ENCODE measurements at regions not wholly inside any gene's neighbourhood (a gene's known extent, or its start where the extent isn't known, plus 50 kb on each side); places are given as distances from the start of the nearest gene placed in this dataset.

DNA sequence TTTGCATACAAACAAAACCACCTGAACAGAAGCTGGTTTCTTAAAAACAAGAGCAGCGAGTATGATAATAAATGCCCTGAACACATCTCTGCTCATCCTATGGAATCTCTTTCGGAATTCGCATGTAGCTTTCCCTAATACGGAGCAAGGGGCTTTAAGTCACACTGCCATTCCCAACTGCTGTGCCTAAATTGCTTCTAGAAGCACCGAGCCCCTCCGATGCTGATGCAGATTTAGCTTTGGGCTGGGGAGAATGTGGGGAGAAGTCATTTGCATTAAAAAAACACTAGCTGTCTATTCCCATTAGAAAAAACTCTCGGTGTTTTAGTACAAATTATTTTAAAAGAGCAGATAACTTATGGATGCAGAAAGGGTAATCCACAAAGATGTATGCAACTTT lies 76.9 kb downstream of the CD83 start:
- intact Hi-C loops (cut with micrococcal nuclease) = no loop called here
- Mint-ChIP-seq H3K4me1 (no peaks in the 10 kb centered on the region), H3K36me3 (no peaks in the 10 kb centered on the region), H3K9me3 (peaks cover 0 to 2% (median 0%) of the 10 kb centered on the region in 8 donors), H3K27me3 (peaks cover 4 to 8% of the 10 kb centered on the region in 2 donors), H3K4me3 (no peak overlapping the region), H3K27ac (no peak overlapping the region)
- no peaks in the 10 kb centered on the region for H3K36me3 ChIP-seq (ENCODE audit: insufficient read depth, low read length)
- ChIA-PET CTCF (ENCODE audit: partially characterized antibody) (no interaction called here), POLR2A (ENCODE audit: partially characterized antibody) (no interaction called here)
- H3K27me3 ChIP-seq (ENCODE audit: insufficient read depth, low read length) = no peaks in the 10 kb centered on the region
- H3K27ac ChIP-seq (ENCODE audit: low read depth, low read length) = no peak overlapping the region
- no peaks in the 10 kb centered on the region for H3K9me3 ChIP-seq (ENCODE audit: control insufficient read depth in 1 of 2, low read length in 2 of 2)
- DNase-seq = no peak
- no peaks in the 10 kb centered on the region for H3K4me1 ChIP-seq (ENCODE audit: insufficient read depth, low read length)
- no peak overlapping the region for H3K4me3 ChIP-seq (ENCODE audit: low read length in 2 of 2)

- CTCF ChIA-PET (ENCODE audit: partially characterized antibody) = no interaction called here
- H3K9me3 Mint-ChIP-seq = peaks cover 0 to 2% (median 0%) of the 10 kb centered on the region in 8 donors
- POLR2A ChIA-PET (ENCODE audit: partially characterized antibody) = no interaction called here
- no peak overlapping the region for H3K27ac Mint-ChIP-seq
- no peaks in the 10 kb centered on the region for H3K36me3 Mint-ChIP-seq
- Histone ChIP-seq H3K4me3 (ENCODE audit: low read length in 2 of 2) (no peak overlapping the region), H3K9me3 (ENCODE audit: control insufficient read depth in 1 of 2, low read length in 2 of 2) (no peaks in the 10 kb centered on the region), H3K36me3 (ENCODE audit: insufficient read depth, low read length) (no peaks in the 10 kb centered on the region), H3K4me1 (ENCODE audit: insufficient read depth, low read length) (no peaks in the 10 kb centered on the region), H3K27ac (ENCODE audit: low read depth, low read length) (no peak overlapping the region), H3K27me3 (ENCODE audit: insufficient read depth, low read length) (no peaks in the 10 kb centered on the region)
- no peak for DNase-seq
- no peaks in the 10 kb centered on the region for H3K4me1 Mint-ChIP-seq
- intact Hi-C loops (cut with micrococcal nuclease) = no loop called here
- H3K4me3 Mint-ChIP-seq = no peak overlapping the region
- H3K27me3 Mint-ChIP-seq = peaks cover 4 to 8% of the 10 kb centered on the region in 2 donors
Measured at GRCh38 chr6:14194976-14195375, 77.4 kb downstream of the CD83 start.

- H3K36me3 Mint-ChIP-seq = no peaks in the 10 kb centered on the region
- no peak for DNase-seq
- intact Hi-C loops (cut with micrococcal nuclease) = no loop called here
- Histone ChIP-seq H3K27me3 (ENCODE audit: insufficient read depth, low read length) (no peaks in the 10 kb centered on the region), H3K27ac (ENCODE audit: low read depth, low read length) (no peak overlapping the region), H3K36me3 (ENCODE audit: insufficient read depth, low read length) (no peaks in the 10 kb centered on the region), H3K9me3 (ENCODE audit: control insufficient read depth in 1 of 2, low read length in 2 of 2) (no peaks in the 10 kb centered on the region), H3K4me1 (ENCODE audit: insufficient read depth, low read length) (no peaks in the 10 kb centered on the region), H3K4me3 (ENCODE audit: low read length in 2 of 2) (no peak overlapping the region)
- H3K4me1 Mint-ChIP-seq = no peaks in the 10 kb centered on the region
- ChIA-PET POLR2A (ENCODE audit: partially characterized antibody) (no interaction called here), CTCF (ENCODE audit: partially characterized antibody) (interaction anchor here (0.7 to 1.5 kb wide), 2 partner anchors 14 to 731 kb away, joined by 3 read pairs; no protein-coding TSS in a partner anchor)
- H3K9me3 Mint-ChIP-seq = peaks cover 0 to 2% (median 0%) of the 10 kb centered on the region in 8 donors
- H3K27me3 Mint-ChIP-seq = peaks cover 4 to 8% of the 10 kb centered on the region in 2 donors
- no peak overlapping the region for H3K27ac Mint-ChIP-seq
- no peak overlapping the region for H3K4me3 Mint-ChIP-seq
Measured at GRCh38 chr6:14196026-14196425, 78.5 kb downstream of the CD83 start.

DNA sequence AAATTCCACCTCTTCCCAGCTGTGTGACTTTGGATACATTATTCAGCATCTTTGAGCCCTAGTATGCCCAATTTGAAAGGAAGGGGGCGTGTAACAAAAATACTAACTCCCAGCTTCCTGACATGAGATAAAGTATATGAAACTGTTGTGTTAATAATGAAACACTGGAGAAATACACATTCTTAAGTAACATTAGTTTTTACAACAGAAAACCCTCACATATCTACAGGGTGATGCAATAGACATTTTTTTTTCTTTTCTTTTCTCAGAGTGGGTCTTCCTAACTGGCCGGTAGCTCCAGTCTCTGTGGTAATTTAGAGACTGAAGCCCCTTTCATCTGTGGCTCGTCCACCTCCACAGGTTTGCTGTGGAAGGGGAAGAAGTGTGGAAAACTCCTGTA lies 79.5 kb downstream of the CD83 start:
- peaks cover 0 to 2% (median 0%) of the 10 kb centered on the region in 8 donors for H3K9me3 Mint-ChIP-seq
- Histone ChIP-seq H3K4me3 (ENCODE audit: low read length in 2 of 2) (no peak overlapping the region), H3K27ac (ENCODE audit: low read depth, low read length) (no peak overlapping the region), H3K4me1 (ENCODE audit: insufficient read depth, low read length) (no peaks in the 10 kb centered on the region), H3K9me3 (ENCODE audit: control insufficient read depth in 1 of 2, low read length in 2 of 2) (no peaks in the 10 kb centered on the region), H3K27me3 (ENCODE audit: insufficient read depth, low read length) (no peaks in the 10 kb centered on the region), H3K36me3 (ENCODE audit: insufficient read depth, low read length) (no peaks in the 10 kb centered on the region)
- intact Hi-C loops (cut with micrococcal nuclease) = no loop called here
- ChIA-PET POLR2A (ENCODE audit: partially characterized antibody) (no interaction called here), CTCF (ENCODE audit: partially characterized antibody) (interaction anchor here (1.5 kb wide), 1 partner anchor 15 kb away, joined by 3 read pairs; no protein-coding TSS in a partner anchor)
- no peaks in the 10 kb centered on the region for H3K36me3 Mint-ChIP-seq
- H3K4me1 Mint-ChIP-seq = no peaks in the 10 kb centered on the region
- no peak overlapping the region for H3K27ac Mint-ChIP-seq
- peaks cover 4 to 8% of the 10 kb centered on the region in 2 donors for H3K27me3 Mint-ChIP-seq
- no peak overlapping the region for H3K4me3 Mint-ChIP-seq
- DNase-seq = no peak

DNA sequence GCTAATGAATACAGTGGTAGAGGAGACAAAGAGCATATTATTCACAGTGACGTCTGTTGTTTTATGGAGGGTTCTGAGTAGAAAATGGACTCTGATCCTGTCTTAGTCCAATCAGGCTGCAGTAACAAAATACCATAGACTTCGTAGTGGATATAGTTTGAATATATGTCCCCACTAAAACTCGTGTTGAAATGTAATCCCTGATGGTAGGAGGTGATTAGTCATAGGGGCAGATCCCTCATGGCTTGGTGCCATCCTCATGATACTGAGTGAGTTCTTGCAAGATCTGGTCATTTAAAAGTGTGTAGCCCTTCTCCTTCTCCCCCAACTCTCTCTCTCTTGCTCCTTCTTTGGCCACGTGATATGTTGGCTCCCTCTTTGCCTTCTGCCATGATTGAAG lies 82.5 kb downstream of the CD83 start:
- Histone ChIP-seq H3K36me3 (ENCODE audit: insufficient read depth, low read length) (no peaks in the 10 kb centered on the region), H3K27ac (ENCODE audit: low read depth, low read length) (no peak overlapping the region), H3K9me3 (ENCODE audit: control insufficient read depth in 1 of 2, low read length in 2 of 2) (no peaks in the 10 kb centered on the region), H3K4me1 (ENCODE audit: insufficient read depth, low read length) (no peaks in the 10 kb centered on the region), H3K4me3 (ENCODE audit: low read length in 2 of 2) (no peak overlapping the region), H3K27me3 (ENCODE audit: insufficient read depth, low read length) (no peaks in the 10 kb centered on the region)
- H3K9me3 Mint-ChIP-seq = peaks cover 0 to 2% (median 0%) of the 10 kb centered on the region in 8 donors
- H3K27ac Mint-ChIP-seq = no peak overlapping the region
- H3K4me3 Mint-ChIP-seq = no peak overlapping the region
- CTCF ChIA-PET (ENCODE audit: partially characterized antibody) = no interaction called here
- no peaks in the 10 kb centered on the region for H3K27me3 Mint-ChIP-seq
- intact Hi-C loops (cut with micrococcal nuclease) = no loop called here
- POLR2A ChIA-PET (ENCODE audit: partially characterized antibody) = no interaction called here
- DNase-seq = no peak
- H3K36me3 Mint-ChIP-seq = no peaks in the 10 kb centered on the region
- no peaks in the 10 kb centered on the region for H3K4me1 Mint-ChIP-seq

DNA sequence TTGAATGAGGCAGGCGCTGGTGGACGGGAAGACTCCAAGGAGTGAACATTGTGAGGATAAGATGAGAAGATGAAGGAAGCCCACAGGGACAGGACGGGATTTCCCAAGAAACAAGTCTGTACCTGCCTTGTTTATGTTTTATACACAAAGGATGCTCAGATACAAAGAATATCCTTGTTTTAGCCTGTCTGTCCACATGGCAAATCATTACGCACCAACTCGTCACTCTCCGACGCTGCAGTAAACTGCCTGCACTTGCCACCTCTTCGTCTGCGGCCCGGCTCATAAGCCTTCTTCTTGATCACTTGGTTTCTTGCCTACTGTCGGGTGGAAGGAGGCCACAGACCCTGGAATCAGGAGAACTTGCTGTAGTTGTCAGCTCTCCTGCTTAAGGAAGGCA lies 85.4 kb downstream of the CD83 start:
- H3K9me3 Mint-ChIP-seq = peaks cover 0 to 2% (median 0%) of the 10 kb centered on the region in 8 donors
- H3K4me1 ChIP-seq (ENCODE audit: insufficient read depth, low read length) = no peaks in the 10 kb centered on the region
- no peaks in the 10 kb centered on the region for H3K27me3 Mint-ChIP-seq
- no peak for DNase-seq
- no peaks in the 10 kb centered on the region for H3K36me3 Mint-ChIP-seq
- H3K4me3 Mint-ChIP-seq = no peak overlapping the region
- H3K27me3 ChIP-seq (ENCODE audit: insufficient read depth, low read length) = no peaks in the 10 kb centered on the region
- no peaks in the 10 kb centered on the region for H3K4me1 Mint-ChIP-seq
- no peaks in the 10 kb centered on the region for H3K9me3 ChIP-seq (ENCODE audit: control insufficient read depth in 1 of 2, low read length in 2 of 2)
- ChIA-PET POLR2A (ENCODE audit: partially characterized antibody) (no interaction called here), CTCF (ENCODE audit: partially characterized antibody) (no interaction called here)
- H3K36me3 ChIP-seq (ENCODE audit: insufficient read depth, low read length) = no peaks in the 10 kb centered on the region
- H3K27ac ChIP-seq (ENCODE audit: low read depth, low read length) = no peak overlapping the region
- H3K27ac Mint-ChIP-seq = no peak overlapping the region
- no peak overlapping the region for H3K4me3 ChIP-seq (ENCODE audit: low read length in 2 of 2)
- intact Hi-C loops (cut with micrococcal nuclease) = no loop called here

GRCh38 chr6:14206391-14206790 lies 88.8 kb downstream of the CD83 start:
- Histone ChIP-seq H3K27ac (ENCODE audit: low read depth, low read length) (no peak overlapping the region), H3K36me3 (ENCODE audit: insufficient read depth, low read length) (no peaks in the 10 kb centered on the region), H3K4me1 (ENCODE audit: insufficient read depth, low read length) (peaks cover under 1% of the 10 kb centered on the region), H3K9me3 (ENCODE audit: control insufficient read depth in 1 of 2, low read length in 2 of 2) (no peaks in the 10 kb centered on the region), H3K4me3 (ENCODE audit: low read length in 2 of 2) (no peak overlapping the region), H3K27me3 (ENCODE audit: insufficient read depth, low read length) (no peaks in the 10 kb centered on the region)
- Mint-ChIP-seq H3K9me3 (no peaks in the 10 kb centered on the region), H3K27ac (no peak overlapping the region), H3K27me3 (no peaks in the 10 kb centered on the region), H3K4me1 (peaks cover 3 to 14% (median 5%) of the 10 kb centered on the region in 4 donors), H3K36me3 (no peaks in the 10 kb centered on the region), H3K4me3 (no peak overlapping the region)
- ChIA-PET CTCF (ENCODE audit: partially characterized antibody) (no interaction called here), POLR2A (ENCODE audit: partially characterized antibody) (no interaction called here)
- intact Hi-C loops (cut with micrococcal nuclease) = no loop called here
- DNase-seq = no peak

DNA sequence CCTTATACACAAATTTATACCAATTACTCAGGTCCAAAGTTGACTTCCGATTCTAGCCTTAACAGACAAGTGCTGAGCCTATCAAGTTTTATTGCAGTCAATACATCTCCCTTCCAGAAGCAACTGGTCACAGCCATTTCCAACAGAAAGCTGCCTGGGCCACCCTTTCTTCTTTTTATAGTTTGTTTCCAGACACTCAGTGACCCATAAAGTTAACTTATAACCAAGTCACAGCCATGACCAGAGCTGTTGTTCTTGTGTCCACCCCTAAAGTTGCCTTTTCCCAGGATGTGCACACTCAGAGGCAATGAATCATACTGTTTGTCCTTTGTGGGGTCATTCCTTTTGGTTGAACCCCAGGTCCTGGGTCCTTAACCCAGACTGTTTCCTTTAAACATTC lies 89.9 kb downstream of the CD83 start:
- Mint-ChIP-seq H3K9me3 (no peaks in the 10 kb centered on the region), H3K27ac (no peak overlapping the region), H3K4me1 (peaks cover 6 to 22% (median 13%) of the 10 kb centered on the region in 4 donors), H3K4me3 (no peak overlapping the region), H3K36me3 (no peaks in the 10 kb centered on the region), H3K27me3 (no peaks in the 10 kb centered on the region)
- Histone ChIP-seq H3K4me3 (ENCODE audit: low read length in 2 of 2) (no peak overlapping the region), H3K9me3 (ENCODE audit: control insufficient read depth in 1 of 2, low read length in 2 of 2) (no peaks in the 10 kb centered on the region), H3K27ac (ENCODE audit: low read depth, low read length) (no peak overlapping the region), H3K27me3 (ENCODE audit: insufficient read depth, low read length) (no peaks in the 10 kb centered on the region), H3K4me1 (ENCODE audit: insufficient read depth, low read length) (peaks cover 9% of the 10 kb centered on the region), H3K36me3 (ENCODE audit: insufficient read depth, low read length) (no peaks in the 10 kb centered on the region)
- ChIA-PET POLR2A (ENCODE audit: partially characterized antibody) (no interaction called here), CTCF (ENCODE audit: partially characterized antibody) (interaction anchor here (0.6 kb wide), 1 partner anchor 1040 kb away, joined by 3 read pairs; no protein-coding TSS in a partner anchor)
- intact Hi-C loops (cut with micrococcal nuclease) = no loop called here
- no peak for DNase-seq
